NCI-H345 (cell line): ENCODE measurements at regions not wholly inside any gene's neighbourhood (a gene's known extent, or its start where the extent isn't known, plus 50 kb on each side); places are given as distances from the start of the nearest gene placed in this dataset.
"Not testable (repeated sequence)": the region's sequence is repeated elsewhere in the genome, so short reads cannot be mapped to it uniquely, and the experiment has no call there.

Experiments used
- DNase-seq: peaks from one replicate; lab custom pipeline; 2025; lab: John Stamatoyannopoulos, UW

GRCh38 chr18:8913606-8914403 lies 188.7 kb upstream of the NDUFV2 start:
- DNase-seq: not testable (repeated sequence)

- DNase-seq: not testable (repeated sequence)
Observed at GRCh38 chr18:8914404-8915264, 187.9 kb upstream of the NDUFV2 start.

GRCh38 chr18:8920856-8921787 lies 181.4 kb upstream of the NDUFV2 start:
- not testable (repeated sequence) for DNase-seq

- DNase-seq: no peak
Observed at GRCh38 chr18:8926464-8926863, 176.0 kb upstream of the NDUFV2 start.

GRCh38 chr18:8928044-8928443 lies 174.5 kb upstream of the NDUFV2 start:
- DNase-seq: no peak

GRCh38 chr18:8928847-8929780 lies 173.4 kb upstream of the NDUFV2 start:
- no peak for DNase-seq

GRCh38 chr18:8930990-8931616 lies 171.4 kb upstream of the NDUFV2 start:
- DNase-seq: no peak

- DNase-seq: no peak
Observed at GRCh38 chr18:8932866-8933265, 169.6 kb upstream of the NDUFV2 start.

GRCh38 chr18:8933714-8934284 lies 168.7 kb upstream of the NDUFV2 start:
- DNase-seq: no peak

- DNase-seq: not testable (repeated sequence)
Observed at GRCh38 chr18:8935346-8935745, 167.2 kb upstream of the NDUFV2 start.

- DNase-seq: no peak
Observed at GRCh38 chr18:8936619-8937018, 165.9 kb upstream of the NDUFV2 start.

- DNase-seq: no peak
Observed at GRCh38 chr18:8937160-8938094, 165.1 kb upstream of the NDUFV2 start.

GRCh38 chr18:8938817-8939216 lies 163.7 kb upstream of the NDUFV2 start:
- no peak for DNase-seq

GRCh38 chr18:8942021-8942908 lies 160.2 kb upstream of the NDUFV2 start:
- DNase-seq: no peak

- no peak for DNase-seq
Observed at GRCh38 chr18:8942909-8943545, 159.5 kb upstream of the NDUFV2 start.

GRCh38 chr18:8943900-8944870 lies 158.3 kb upstream of the NDUFV2 start:
- no peak for DNase-seq
